ENCODE measurements at regions not wholly inside any gene's neighbourhood (a gene's known extent, or its start where the extent isn't known, plus 50 kb on each side); places are given as distances from the start of the nearest gene placed in this dataset.
A peak's percentile ranks its signal among the peaks of the same experiment; 100 is the strongest.
"Not testable (repeated sequence)": the region's sequence is repeated elsewhere in the genome, so short reads cannot be mapped to it uniquely, and the experiment has no call there.

- DNase-seq (ENCODE audit: low spot score); intact Hi-C loops (cut with DNase I): not testable (repeated sequence)
These were observed 703.4 kb upstream of the RAG2 start for GRCh38 chr11:37301405-37301804.

- DNase-seq (ENCODE audit: low spot score), result no peak
- intact Hi-C loops (cut with DNase I), result no loop called here
These were observed 700.1 kb upstream of the RAG2 start for GRCh38 chr11:37298173-37298572.

GRCh38 chr11:37286890-37287289 lies 688.9 kb upstream of the RAG2 start:
- no peak for DNase-seq (ENCODE audit: low spot score)
- intact Hi-C loops (cut with DNase I), result no loop called here

- intact Hi-C loops (cut with DNase I), result no loop called here
These were observed 684.3 kb upstream of the RAG2 start for GRCh38 chr11:37282367-37282766.

GRCh38 chr11:37280200-37280599 lies 682.2 kb upstream of the RAG2 start:
- DNase-seq (ENCODE audit: low spot score), result no peak
- intact Hi-C loops (cut with DNase I), result no loop called here

More at GRCh38 chr11:37282367-37282766, 684.3 kb upstream of the RAG2 start:
- DNase-seq (ENCODE audit: low spot score), result no peak

GRCh38 chr11:37277896-37278465 lies 679.9 kb upstream of the RAG2 start:
- intact Hi-C loops (cut with DNase I), result no loop called here
- no peak for DNase-seq (ENCODE audit: low spot score)

GRCh38 chr11:37264783-37265182 lies 666.7 kb upstream of the RAG2 start:
- no peak for DNase-seq (ENCODE audit: low spot score)

GRCh38 chr11:37264060-37264459 lies 666.0 kb upstream of the RAG2 start:
- intact Hi-C loops (cut with DNase I), result no loop called here
- DNase-seq (ENCODE audit: low spot score), result no peak

More at GRCh38 chr11:37264783-37265182, 666.7 kb upstream of the RAG2 start:
- intact Hi-C loops (cut with DNase I), result no loop called here

- DNase-seq (ENCODE audit: low spot score); intact Hi-C loops (cut with DNase I): not testable (repeated sequence)
These were observed 665.4 kb upstream of the RAG2 start for GRCh38 chr11:37263467-37263866.

GRCh38 chr11:37259734-37260133 lies 661.7 kb upstream of the RAG2 start:
- DNase-seq (ENCODE audit: low spot score), result no peak
- intact Hi-C loops (cut with DNase I), result no loop called here

GRCh38 chr11:37248145-37248544 lies 650.1 kb upstream of the RAG2 start:
- intact Hi-C loops (cut with DNase I), result no loop called here
- no peak for DNase-seq (ENCODE audit: low spot score)

GRCh38 chr11:37246092-37246491 lies 648.1 kb upstream of the RAG2 start:
- intact Hi-C loops (cut with DNase I), result not testable (repeated sequence)

GRCh38 chr11:37230865-37231264 lies 632.8 kb upstream of the RAG2 start:
- no peak for DNase-seq (ENCODE audit: low spot score)
- intact Hi-C loops (cut with DNase I), result no loop called here

More at GRCh38 chr11:37246092-37246491, 648.1 kb upstream of the RAG2 start:
- peak; percentile 60 for DNase-seq (ENCODE audit: low spot score)

GRCh38 chr11:37223962-37224361 lies 625.9 kb upstream of the RAG2 start:
- intact Hi-C loops (cut with DNase I), result no loop called here
- peak; percentile 69 for DNase-seq (ENCODE audit: low spot score)

GRCh38 chr11:37203006-37203405 lies 605.0 kb upstream of the RAG2 start:
- DNase-seq (ENCODE audit: low spot score), result no peak
- intact Hi-C loops (cut with DNase I), result no loop called here

- no peak for DNase-seq (ENCODE audit: low spot score)
- intact Hi-C loops (cut with DNase I), result no loop called here
These were observed 601.0 kb upstream of the RAG2 start for GRCh38 chr11:37199082-37199481.

- intact Hi-C loops (cut with DNase I), result no loop called here
- no peak for DNase-seq (ENCODE audit: low spot score)
These were observed 586.3 kb upstream of the RAG2 start for GRCh38 chr11:37184326-37184725.

GRCh38 chr11:37182031-37182430 lies 584.0 kb upstream of the RAG2 start:
- intact Hi-C loops (cut with DNase I), result no loop called here
- DNase-seq (ENCODE audit: low spot score), result no peak

- DNase-seq (ENCODE audit: low spot score), result no peak
- intact Hi-C loops (cut with DNase I), result no loop called here
These were observed 579.7 kb upstream of the RAG2 start for GRCh38 chr11:37177721-37178120.

GRCh38 chr11:37171451-37171850 lies 573.4 kb upstream of the RAG2 start:
- intact Hi-C loops (cut with DNase I), result no loop called here
- no peak for DNase-seq (ENCODE audit: low spot score)

- no peak for DNase-seq (ENCODE audit: low spot score)
- intact Hi-C loops (cut with DNase I), result no loop called here
These were observed 572.3 kb upstream of the RAG2 start for GRCh38 chr11:37170311-37170710.

- DNase-seq (ENCODE audit: low spot score); intact Hi-C loops (cut with DNase I): not testable (repeated sequence)
These were observed 547.4 kb upstream of the RAG2 start for GRCh38 chr11:37145434-37145833.

Data from posterior vena cava (tissue), 2 donors.